ENCODE measurements at regions not wholly inside any gene's neighbourhood (a gene's known extent, or its start where the extent isn't known, plus 50 kb on each side); places are given as distances from the start of the nearest gene placed in this dataset.

GRCh38 chr2:120586507-120587278, 149.0 kb upstream of the GLI2 start:
- no peak overlapping the region for H3K4me3 ChIP-seq (ENCODE audit: low read length)
- no peak for TF ChIP-seq CTCF (IDR thresholded peaks at IDR 0.05; ENCODE audit: insufficient read depth, low read depth, low read length, missing control alignments)
- DNase-seq (ENCODE audit: low read depth), result no peak

- no peak for DNase-seq (ENCODE audit: low read depth)
- no peak overlapping the region for H3K4me3 ChIP-seq (ENCODE audit: low read length)
- TF ChIP-seq CTCF (IDR thresholded peaks at IDR 0.05; ENCODE audit: insufficient read depth, low read depth, low read length, missing control alignments), result no peak
These were observed 148.2 kb upstream of the GLI2 start for GRCh38 chr2:120587279-120587996.

- no peak for DNase-seq (ENCODE audit: low read depth)
- H3K4me3 ChIP-seq (ENCODE audit: low read length), result no peak overlapping the region
- TF ChIP-seq CTCF (IDR thresholded peaks at IDR 0.05; ENCODE audit: insufficient read depth, low read depth, low read length, missing control alignments), result no peak
These were observed 147.7 kb upstream of the GLI2 start for GRCh38 chr2:120587997-120588336.

GRCh38 chr2:120589771-120590608, 145.7 kb upstream of the GLI2 start:
- DNase-seq (ENCODE audit: low read depth), result peak; percentile 91
- H3K4me3 ChIP-seq (ENCODE audit: low read length), result no peak overlapping the region
- no peak for TF ChIP-seq CTCF (IDR thresholded peaks at IDR 0.05; ENCODE audit: insufficient read depth, low read depth, low read length, missing control alignments)

- no peak for TF ChIP-seq CTCF (IDR thresholded peaks at IDR 0.05; ENCODE audit: insufficient read depth, low read depth, low read length, missing control alignments)
- H3K4me3 ChIP-seq (ENCODE audit: low read length), result no peak overlapping the region
- DNase-seq (ENCODE audit: low read depth), result no peak
These were observed 144.8 kb upstream of the GLI2 start for GRCh38 chr2:120590841-120591240.

- no peak for DNase-seq (ENCODE audit: low read depth)
- no peak for TF ChIP-seq CTCF (IDR thresholded peaks at IDR 0.05; ENCODE audit: insufficient read depth, low read depth, low read length, missing control alignments)
- H3K4me3 ChIP-seq (ENCODE audit: low read length), result no peak overlapping the region
These were observed 144.1 kb upstream of the GLI2 start for GRCh38 chr2:120591572-120591971.
